ENCODE measurements at regions not wholly inside any gene's neighbourhood (a gene's known extent, or its start where the extent isn't known, plus 50 kb on each side); places are given as distances from the start of the nearest gene placed in this dataset.
A peak's percentile ranks its signal among the peaks of the same experiment; 100 is the strongest.
"Not testable (repeated sequence)": the region's sequence is repeated elsewhere in the genome, so short reads cannot be mapped to it uniquely, and the experiment has no call there.

DNA sequence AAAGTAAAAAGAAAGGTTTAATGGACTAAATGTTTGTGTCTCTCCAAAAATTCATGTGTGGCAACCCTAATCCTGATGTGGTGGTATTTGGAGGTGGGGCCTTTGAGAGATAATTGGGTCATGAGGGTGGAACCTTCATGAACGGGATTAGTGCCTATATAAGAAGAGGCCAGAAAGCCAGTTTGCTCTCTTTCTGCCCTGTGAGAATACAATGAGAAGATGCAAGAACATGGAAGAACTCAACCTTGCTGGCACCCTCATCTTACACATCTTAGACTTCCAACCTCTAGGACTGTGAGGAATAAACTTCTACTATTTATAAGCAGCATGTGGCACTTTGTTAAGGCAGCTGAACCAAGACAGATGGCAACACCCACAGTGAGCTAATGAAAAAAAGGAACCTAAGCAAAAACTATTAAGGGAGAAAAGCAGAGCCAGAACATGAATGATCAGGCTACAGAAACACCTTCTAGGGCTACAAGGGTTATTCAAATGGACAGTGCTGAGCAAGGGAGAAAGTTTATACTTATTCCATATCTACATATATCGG lies 159.5 kb downstream of the PLK2 start:
- Histone ChIP-seq H3K4me3 (no peak overlapping the region), H3K27ac (no peak overlapping the region), H3K9ac (no peak overlapping the region), H2AFZ (replicated peaks) (no peak overlapping the region), H3K4me2 (no peak overlapping the region), H3K79me2 (ENCODE audit: low read depth) (no peaks in the 10 kb centered on the region), H3K4me1 (no peaks in the 10 kb centered on the region), H3K27me3 (no peaks in the 10 kb centered on the region), H3F3A (ENCODE audit: low read depth) (no peaks in the 10 kb centered on the region), H4K20me1 (ENCODE audit: low read depth) (no peaks in the 10 kb centered on the region), H3K9me3 (ENCODE audit: low read depth) (no peaks in the 10 kb centered on the region), H3K36me3 (no peaks in the 10 kb centered on the region)
- no peaks in the 10 kb centered on the region for H3K9me3 Mint-ChIP-seq
- H3K4me1 Mint-ChIP-seq, result no peaks in the 10 kb centered on the region
- H3K4me3 Mint-ChIP-seq, result no peak overlapping the region
- DNase-seq (ENCODE audit: low spot score), result no peak
- no peak overlapping the region for H3K27ac Mint-ChIP-seq
- TF ChIP-seq EZH2 (IDR thresholded peaks at IDR 0.05) (no peak), EZH2phosphoT487 (IDR thresholded peaks at IDR 0.05) (no peak)
- no peaks in the 10 kb centered on the region for H3K27me3 Mint-ChIP-seq (ENCODE audit: insufficient read depth, low read depth)
- no peaks in the 10 kb centered on the region for H3K36me3 Mint-ChIP-seq

DNA sequence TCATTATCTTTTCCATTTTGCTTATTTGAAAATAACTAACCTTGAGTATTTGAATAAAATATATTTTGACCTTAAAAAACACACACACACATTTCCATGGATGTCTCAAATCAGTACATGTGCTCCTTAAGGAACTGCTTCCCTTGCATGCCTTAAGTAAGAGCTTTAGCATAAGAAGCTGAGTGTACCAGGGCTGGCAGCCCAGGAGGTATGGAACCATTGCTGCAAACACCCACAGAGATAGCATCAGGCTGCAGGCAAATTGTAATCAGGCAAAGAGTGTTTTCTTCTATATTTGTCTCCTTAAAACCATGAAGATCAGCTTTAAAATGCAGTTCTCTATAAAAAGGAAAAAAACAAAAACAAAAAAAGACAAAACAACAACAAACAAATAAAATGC lies 160.6 kb downstream of the PLK2 start:
- Mint-ChIP-seq H3K4me1 (no peaks in the 10 kb centered on the region), H3K27me3 (ENCODE audit: insufficient read depth, low read depth) (no peaks in the 10 kb centered on the region), H3K4me3 (no peak overlapping the region), H3K36me3 (no peaks in the 10 kb centered on the region), H3K27ac (no peak overlapping the region), H3K9me3 (no peaks in the 10 kb centered on the region)
- DNase-seq (ENCODE audit: low spot score), result no peak
- H3K4me2 ChIP-seq, result no peak overlapping the region
- TF ChIP-seq EZH2 (IDR thresholded peaks at IDR 0.05), result no peak
- TF ChIP-seq, protein P1, sequence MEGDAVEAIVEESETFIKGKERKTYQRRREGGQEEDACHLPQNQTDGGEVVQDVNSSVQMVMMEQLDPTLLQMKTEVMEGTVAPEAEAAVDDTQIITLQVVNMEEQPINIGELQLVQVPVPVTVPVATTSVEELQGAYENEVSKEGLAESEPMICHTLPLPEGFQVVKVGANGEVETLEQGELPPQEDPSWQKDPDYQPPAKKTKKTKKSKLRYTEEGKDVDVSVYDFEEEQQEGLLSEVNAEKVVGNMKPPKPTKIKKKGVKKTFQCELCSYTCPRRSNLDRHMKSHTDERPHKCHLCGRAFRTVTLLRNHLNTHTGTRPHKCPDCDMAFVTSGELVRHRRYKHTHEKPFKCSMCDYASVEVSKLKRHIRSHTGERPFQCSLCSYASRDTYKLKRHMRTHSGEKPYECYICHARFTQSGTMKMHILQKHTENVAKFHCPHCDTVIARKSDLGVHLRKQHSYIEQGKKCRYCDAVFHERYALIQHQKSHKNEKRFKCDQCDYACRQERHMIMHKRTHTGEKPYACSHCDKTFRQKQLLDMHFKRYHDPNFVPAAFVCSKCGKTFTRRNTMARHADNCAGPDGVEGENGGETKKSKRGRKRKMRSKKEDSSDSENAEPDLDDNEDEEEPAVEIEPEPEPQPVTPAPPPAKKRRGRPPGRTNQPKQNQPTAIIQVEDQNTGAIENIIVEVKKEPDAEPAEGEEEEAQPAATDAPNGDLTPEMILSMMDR (IDR thresholded peaks at IDR 0.05), result no peak
- TF ChIP-seq EZH2phosphoT487 (IDR thresholded peaks at IDR 0.05), result no peak
- no peaks in the 10 kb centered on the region for H3K79me2 ChIP-seq (ENCODE audit: low read depth)
- H3K4me1 ChIP-seq, result no peaks in the 10 kb centered on the region
- H2AFZ ChIP-seq (replicated peaks), result no peak overlapping the region
- no peak overlapping the region for H3K9ac ChIP-seq
- no peaks in the 10 kb centered on the region for H3K36me3 ChIP-seq
- no peaks in the 10 kb centered on the region for H3F3A ChIP-seq (ENCODE audit: low read depth)
- no peaks in the 10 kb centered on the region for H4K20me1 ChIP-seq (ENCODE audit: low read depth)
- no peak overlapping the region for H3K4me3 ChIP-seq
- H3K27ac ChIP-seq, result no peak overlapping the region
- H3K27me3 ChIP-seq, result no peaks in the 10 kb centered on the region
- no peaks in the 10 kb centered on the region for H3K9me3 ChIP-seq (ENCODE audit: low read depth)

DNA sequence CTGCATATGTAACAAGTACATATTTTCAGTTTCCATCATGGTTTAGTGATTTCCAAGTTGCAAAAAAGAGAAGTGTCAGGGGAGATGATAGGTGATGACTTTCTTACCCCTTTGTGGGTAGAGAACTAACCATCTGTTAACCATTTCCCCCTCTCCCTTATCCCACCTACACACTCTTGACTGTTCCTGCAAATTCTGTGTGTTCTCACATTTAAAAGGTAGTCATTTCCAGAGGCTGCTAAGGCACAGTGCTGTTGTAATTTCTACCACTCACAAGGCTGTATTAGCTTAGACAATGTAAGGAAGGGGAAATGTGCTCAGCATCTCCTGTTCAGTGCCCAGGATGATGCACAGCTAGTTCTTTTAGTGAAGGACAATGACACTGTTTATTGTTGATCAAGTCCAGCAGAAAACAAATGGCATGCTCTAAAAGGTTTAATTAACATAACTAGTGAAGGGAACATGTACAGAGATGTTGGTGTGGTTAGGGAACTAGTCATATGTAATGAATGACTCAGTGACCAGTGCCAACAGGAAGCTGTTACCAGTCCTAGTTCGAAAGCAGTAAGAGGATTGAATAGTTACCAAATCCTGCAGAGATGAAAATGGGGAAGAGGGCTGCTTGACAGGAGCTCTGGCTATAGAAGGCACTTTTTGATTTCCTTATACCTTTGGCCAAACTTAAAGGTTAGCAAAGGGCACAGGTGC lies 165.1 kb downstream of the PLK2 start:
- Histone ChIP-seq H3K79me2 (ENCODE audit: low read depth) (no peaks in the 10 kb centered on the region), H4K20me1 (ENCODE audit: low read depth) (no peaks in the 10 kb centered on the region), H2AFZ (replicated peaks) (peak overlapping the region; percentile 12), H3K27ac (no peak overlapping the region), H3K9ac (no peak overlapping the region), H3K4me3 (no peak overlapping the region), H3F3A (ENCODE audit: low read depth) (no peaks in the 10 kb centered on the region), H3K4me1 (no peaks in the 10 kb centered on the region), H3K36me3 (no peaks in the 10 kb centered on the region), H3K4me2 (no peak overlapping the region), H3K9me3 (ENCODE audit: low read depth) (no peaks in the 10 kb centered on the region), H3K27me3 (no peaks in the 10 kb centered on the region)
- Mint-ChIP-seq H3K4me1 (no peaks in the 10 kb centered on the region), H3K27ac (no peak overlapping the region), H3K27me3 (ENCODE audit: insufficient read depth, low read depth) (no peaks in the 10 kb centered on the region), H3K4me3 (no peak overlapping the region), H3K36me3 (no peaks in the 10 kb centered on the region), H3K9me3 (no peaks in the 10 kb centered on the region)
- DNase-seq (ENCODE audit: low spot score), result no peak
- TF ChIP-seq EZH2 (IDR thresholded peaks at IDR 0.05), result no peak
- TF ChIP-seq, protein P1 (IDR thresholded peaks at IDR 0.05), result no peak

DNA sequence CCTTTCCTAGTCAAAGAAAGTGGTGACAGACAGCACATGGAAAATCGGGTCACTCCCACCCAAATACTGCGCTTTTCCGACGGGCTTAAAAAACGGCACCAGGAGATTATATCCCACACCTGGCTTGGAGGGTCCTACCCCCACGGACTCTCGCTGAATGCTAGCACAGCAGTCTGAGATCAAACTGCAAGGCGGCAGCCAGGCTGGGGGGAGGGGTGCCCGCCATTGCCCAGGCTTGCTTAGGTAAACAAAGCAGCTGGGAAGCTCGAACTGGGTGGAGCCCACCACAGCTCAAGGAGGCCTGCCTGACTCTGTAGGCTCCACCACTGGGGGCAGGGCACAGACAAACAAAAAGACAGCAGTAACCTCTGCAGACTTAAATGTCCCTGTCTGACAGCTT lies 171.6 kb downstream of the PLK2 start:
- H3K4me3 ChIP-seq; H3K4me1 ChIP-seq; H3K4me2 ChIP-seq; H3K27ac Mint-ChIP-seq; H3K36me3 Mint-ChIP-seq; H3K79me2 ChIP-seq (ENCODE audit: low read depth); H3F3A ChIP-seq (ENCODE audit: low read depth); H3K9ac ChIP-seq; H3K9me3 ChIP-seq (ENCODE audit: low read depth); H2AFZ ChIP-seq (replicated peaks); H3K27me3 Mint-ChIP-seq (ENCODE audit: insufficient read depth, low read depth); H4K20me1 ChIP-seq (ENCODE audit: low read depth); H3K4me1 Mint-ChIP-seq; H3K4me3 Mint-ChIP-seq; H3K9me3 Mint-ChIP-seq; H3K36me3 ChIP-seq; H3K27me3 ChIP-seq; H3K27ac ChIP-seq: not testable (repeated sequence)
- DNase-seq (ENCODE audit: low spot score), result peak; percentile 31
